Suprapubic skin (tissue), 4 donors: ENCODE measurements at regions not wholly inside any gene's neighbourhood (a gene's known extent, or its start where the extent isn't known, plus 50 kb on each side); places are given as distances from the start of the nearest gene placed in this dataset.

Experiments
- DNase-seq, 2 donors: peaks; one replicate each; pipeline ENCODE4 v3.0.0-alpha.2; 2019; ENCODE audit warnings: low spot score in 2 of 2
- H3K27ac ChIP-seq: fragments of 200-600 bp; sonication (generic); one replicate; pipeline ENCODE4 v1.5.1; 2019
- H3K27me3 ChIP-seq: fragments of 200-600 bp; sonication (generic); one replicate; pipeline ENCODE4 v1.5.1; 2019
- H3K36me3 ChIP-seq: fragments of 200-600 bp; sonication (generic); one replicate; pipeline ENCODE4 v1.5.1; 2019
- H3K4me1 ChIP-seq: fragments of 200-600 bp; sonication (generic); one replicate; pipeline ENCODE4 v1.5.1; 2019
- H3K4me3 ChIP-seq: fragments of 200-600 bp; sonication (generic); one replicate; pipeline ENCODE4 v1.5.1; 2019; ENCODE audit warnings: mild to moderate bottlenecking
- H3K9me3 ChIP-seq: fragments of 200-600 bp; sonication (generic); one replicate; pipeline ENCODE4 v1.5.1; 2019
- EP300 ChIP-seq: sonication (generic); formaldehyde crosslinking; IDR thresholded peaks from one replicate; pipeline ENCODE4 v1.6.1; 2017; ENCODE audit warnings: antibody characterized with exemption
- POLR2A ChIP-seq, 2 donors: fragments of 450-650 bp; IDR thresholded peaks; one replicate each; pipeline ENCODE4 v1.6.1; 2017; ENCODE audit warnings: antibody characterized with exemption in 2 of 2, mild to moderate bottlenecking in 2 of 2, moderate library complexity in 2 of 2
- POLR2AphosphoS5 ChIP-seq, 3 donors: sonication (generic); formaldehyde crosslinking; IDR thresholded peaks; one replicate each; pipeline ENCODE4 v1.6.1; 2017; ENCODE audit warnings: antibody characterized with exemption in 3 of 3
- WGBS: methylation state at CpG from one replicate; pipeline ENCODE4 v1.1.5; 2018; 5-methylcytosine and 5-hydroxymethylcytosine counted together
- TF ChIP-seq, protein P1 (sequence below), 2 donors: fragments of 200-600 bp in 1 of 2; fragments of 450-650 bp in 1 of 2; sonication (generic) in 1 of 2; IDR thresholded peaks; one replicate each; pipeline ENCODE4 v1.5.1; 2016 to 2019; ENCODE audit warnings: antibody characterized with exemption in 2 of 2, mild to moderate bottlenecking in 1 of 2, moderate library complexity in 1 of 2

DNA sequence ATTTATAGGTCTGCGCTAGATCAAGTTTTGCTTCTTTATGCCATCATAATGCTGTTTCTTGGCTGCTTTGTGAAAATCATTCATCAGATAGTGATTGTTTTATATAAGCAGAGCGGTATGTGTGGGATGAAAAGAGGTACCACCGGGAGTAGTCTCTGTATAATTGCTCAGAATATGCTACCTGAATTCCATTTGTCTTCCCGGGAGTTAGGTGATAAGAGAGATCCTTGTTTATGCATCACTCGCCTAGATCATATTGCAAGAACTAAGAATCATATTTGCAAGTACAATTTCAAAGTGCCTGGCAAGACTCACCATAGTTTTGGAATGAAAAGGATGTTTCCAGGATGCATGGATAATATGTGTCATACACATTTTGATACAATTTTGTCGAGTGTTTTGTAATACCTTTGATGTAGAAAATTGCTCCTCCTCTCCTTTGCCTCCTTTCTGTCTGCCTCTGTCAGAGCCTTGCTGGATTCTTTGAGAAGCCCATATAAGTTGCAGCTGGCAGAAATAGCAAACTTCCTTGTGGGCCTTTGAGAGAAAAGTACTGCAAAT is 1306.0 kb upstream of the SLC10A2 start:
- H3K27me3 ChIP-seq, result no peaks in the 10 kb centered on the region
- no peak for DNase-seq
- no peaks in the 10 kb centered on the region for H3K36me3 ChIP-seq
- no peak overlapping the region for H3K27ac ChIP-seq
- 58% methylated on average over 6 of the region's 6 CpGs for WGBS
- no peak for TF ChIP-seq EP300
- TF ChIP-seq, protein P1, sequence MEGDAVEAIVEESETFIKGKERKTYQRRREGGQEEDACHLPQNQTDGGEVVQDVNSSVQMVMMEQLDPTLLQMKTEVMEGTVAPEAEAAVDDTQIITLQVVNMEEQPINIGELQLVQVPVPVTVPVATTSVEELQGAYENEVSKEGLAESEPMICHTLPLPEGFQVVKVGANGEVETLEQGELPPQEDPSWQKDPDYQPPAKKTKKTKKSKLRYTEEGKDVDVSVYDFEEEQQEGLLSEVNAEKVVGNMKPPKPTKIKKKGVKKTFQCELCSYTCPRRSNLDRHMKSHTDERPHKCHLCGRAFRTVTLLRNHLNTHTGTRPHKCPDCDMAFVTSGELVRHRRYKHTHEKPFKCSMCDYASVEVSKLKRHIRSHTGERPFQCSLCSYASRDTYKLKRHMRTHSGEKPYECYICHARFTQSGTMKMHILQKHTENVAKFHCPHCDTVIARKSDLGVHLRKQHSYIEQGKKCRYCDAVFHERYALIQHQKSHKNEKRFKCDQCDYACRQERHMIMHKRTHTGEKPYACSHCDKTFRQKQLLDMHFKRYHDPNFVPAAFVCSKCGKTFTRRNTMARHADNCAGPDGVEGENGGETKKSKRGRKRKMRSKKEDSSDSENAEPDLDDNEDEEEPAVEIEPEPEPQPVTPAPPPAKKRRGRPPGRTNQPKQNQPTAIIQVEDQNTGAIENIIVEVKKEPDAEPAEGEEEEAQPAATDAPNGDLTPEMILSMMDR (IDR thresholded peaks at IDR 0.05), result no peak
- TF ChIP-seq POLR2AphosphoS5 (IDR thresholded peaks at IDR 0.05), result no peak
- TF ChIP-seq POLR2A (IDR thresholded peaks at IDR 0.05), result no peak
- no peaks in the 10 kb centered on the region for H3K9me3 ChIP-seq
- H3K4me1 ChIP-seq, result no peaks in the 10 kb centered on the region
- H3K4me3 ChIP-seq, result no peak overlapping the region

DNA sequence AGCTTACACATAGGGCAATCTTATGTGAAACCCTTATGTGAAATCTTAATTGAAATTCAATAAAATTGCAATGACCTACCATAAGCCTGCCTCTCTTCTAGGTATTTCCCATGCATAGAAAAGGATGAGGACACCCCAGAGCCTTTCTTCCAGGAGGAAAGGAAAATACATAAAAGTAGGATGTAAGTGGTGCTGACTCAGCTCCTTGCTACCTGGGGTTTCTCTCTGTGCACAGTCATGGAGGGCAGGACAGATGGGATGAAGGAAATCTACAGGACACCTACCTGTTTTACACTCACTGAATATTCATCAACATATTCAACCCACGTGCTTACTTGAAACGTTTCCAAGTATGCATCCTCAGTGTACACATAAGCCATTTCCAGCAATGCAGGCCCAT is 1299.2 kb upstream of the SLC10A2 start:
- no peak for TF ChIP-seq POLR2A (IDR thresholded peaks at IDR 0.05)
- TF ChIP-seq, protein P1 (IDR thresholded peaks at IDR 0.05), result no peak
- no peak for TF ChIP-seq EP300
- TF ChIP-seq POLR2AphosphoS5 (IDR thresholded peaks at IDR 0.05), result no peak
- Histone ChIP-seq H3K4me3 (no peak overlapping the region), H3K9me3 (no peaks in the 10 kb centered on the region), H3K27me3 (no peaks in the 10 kb centered on the region), H3K36me3 (no peaks in the 10 kb centered on the region), H3K4me1 (no peaks in the 10 kb centered on the region), H3K27ac (no peak overlapping the region)
- DNase-seq, result no peak
- WGBS, result 82% methylated on average over 2 of the region's 2 CpGs

DNA sequence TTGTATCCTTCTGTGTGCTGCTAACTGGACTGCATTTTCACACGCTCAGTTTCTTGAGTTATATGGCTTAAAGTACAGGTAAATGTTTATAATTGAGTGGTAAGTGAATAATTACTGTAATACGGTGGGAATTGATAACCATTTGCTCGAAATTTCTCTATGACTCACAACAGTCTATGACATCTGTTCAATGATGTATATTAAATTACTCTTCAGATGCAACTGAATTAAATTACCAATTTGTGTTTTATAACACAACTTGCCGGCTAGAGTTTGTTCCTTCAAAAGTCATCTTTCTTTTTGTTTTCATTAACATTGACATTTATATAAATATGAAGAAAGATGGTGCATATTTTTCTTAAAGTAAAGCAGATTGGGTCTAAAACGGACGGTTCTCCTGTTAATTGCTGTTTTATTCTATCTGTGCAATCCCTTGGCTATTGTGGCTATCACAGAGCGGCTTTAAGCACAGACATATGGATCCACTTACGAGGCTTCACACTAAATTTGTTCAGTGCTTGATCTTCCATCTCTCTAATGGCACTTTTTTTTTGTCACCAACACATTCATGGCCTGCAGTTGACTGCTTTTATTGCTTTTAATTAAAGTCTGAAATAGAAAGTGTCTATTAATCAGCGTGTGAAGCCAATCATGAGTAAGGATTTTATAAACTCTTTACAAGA is 1291.6 kb upstream of the SLC10A2 start:
- H3K27me3 ChIP-seq, result no peaks in the 10 kb centered on the region
- WGBS, result 61% methylated on average over 9 of the region's 9 CpGs
- no peak for DNase-seq
- no peak overlapping the region for H3K4me3 ChIP-seq
- no peak overlapping the region for H3K27ac ChIP-seq
- H3K36me3 ChIP-seq, result no peaks in the 10 kb centered on the region
- TF ChIP-seq POLR2AphosphoS5 (IDR thresholded peaks at IDR 0.05) (no peak), EP300 (no peak), POLR2A (IDR thresholded peaks at IDR 0.05) (no peak)
- TF ChIP-seq, protein P1 (IDR thresholded peaks at IDR 0.05), result no peak
- H3K4me1 ChIP-seq, result no peaks in the 10 kb centered on the region
- no peaks in the 10 kb centered on the region for H3K9me3 ChIP-seq

DNA sequence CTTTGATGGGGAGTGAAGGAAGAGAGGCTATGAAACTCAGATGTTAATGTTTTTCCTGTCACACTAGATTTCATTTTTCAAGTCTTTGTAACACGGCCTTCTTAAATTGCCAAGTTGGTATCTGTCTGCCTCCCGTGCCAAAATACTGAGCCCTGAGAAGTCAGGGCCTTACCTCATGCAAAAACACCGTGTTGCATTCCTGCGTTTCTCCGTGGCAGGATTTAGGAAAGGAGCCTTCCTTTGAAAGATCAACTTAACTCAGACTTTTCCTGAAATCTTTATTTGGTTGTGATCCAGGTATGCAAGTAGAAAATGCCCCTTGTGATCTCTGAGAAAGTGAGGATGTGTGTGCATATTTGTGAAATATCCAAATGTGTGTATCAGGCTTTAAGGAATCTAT is 1291.0 kb upstream of the SLC10A2 start:
- no peak for DNase-seq
- 38% methylated on average over 5 of the region's 5 CpGs for WGBS

DNA sequence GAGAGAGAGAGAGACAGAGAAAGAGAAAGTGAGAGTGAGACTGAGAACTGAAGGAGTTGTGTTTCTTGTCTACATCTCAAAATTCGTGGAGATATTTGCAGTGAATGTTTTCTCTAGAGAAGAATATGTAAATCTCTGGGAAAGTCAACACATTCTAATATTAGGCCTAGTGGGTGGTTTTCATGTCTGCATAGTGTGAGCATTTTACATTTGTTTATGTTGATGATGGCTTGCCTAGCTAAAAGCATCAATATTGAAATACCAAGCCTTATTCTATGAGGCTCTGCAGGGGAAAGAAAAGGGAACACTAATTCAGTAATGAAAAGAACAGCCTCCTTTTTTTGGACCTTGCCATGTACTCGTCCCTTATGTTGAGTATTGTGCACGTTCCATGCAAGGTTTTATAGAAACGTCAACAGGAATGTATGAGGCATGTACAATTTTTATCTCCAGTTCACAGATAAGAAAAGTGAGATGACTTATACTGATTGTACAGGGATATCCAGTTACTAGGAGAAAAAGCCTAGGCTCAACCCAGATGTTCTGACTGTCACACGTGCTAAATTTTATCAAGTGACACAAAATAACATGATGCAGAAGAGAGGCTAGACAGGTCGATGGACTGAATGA is 1288.9 kb upstream of the SLC10A2 start:
- Histone ChIP-seq H3K27me3 (no peaks in the 10 kb centered on the region), H3K9me3 (no peaks in the 10 kb centered on the region), H3K36me3 (no peaks in the 10 kb centered on the region), H3K4me3 (no peak overlapping the region), H3K27ac (no peak overlapping the region), H3K4me1 (no peaks in the 10 kb centered on the region)
- WGBS, result 78% methylated on average over 6 of the region's 6 CpGs
- DNase-seq, result no peak
- TF ChIP-seq POLR2AphosphoS5 (IDR thresholded peaks at IDR 0.05), result no peak

More for the DNA sequence above, 1291.0 kb upstream of the SLC10A2 start:
- H3K4me1 ChIP-seq, result no peaks in the 10 kb centered on the region
- no peaks in the 10 kb centered on the region for H3K36me3 ChIP-seq
- no peak overlapping the region for H3K4me3 ChIP-seq
- TF ChIP-seq EP300 (no peak), POLR2AphosphoS5 (IDR thresholded peaks at IDR 0.05) (no peak), POLR2A (IDR thresholded peaks at IDR 0.05) (no peak)
- TF ChIP-seq, protein P1 (IDR thresholded peaks at IDR 0.05), result no peak
- no peaks in the 10 kb centered on the region for H3K27me3 ChIP-seq
- H3K27ac ChIP-seq, result no peak overlapping the region
- no peaks in the 10 kb centered on the region for H3K9me3 ChIP-seq
